ENCODE measurements at regions not wholly inside any gene's neighbourhood (a gene's known extent, or its start where the extent isn't known, plus 50 kb on each side); places are given as distances from the start of the nearest gene placed in this dataset.

GRCh38 chr12:61750604-61751003 lies 509.6 kb upstream of the USP15 start:
- Mint-ChIP-seq H3K4me3 (no peak overlapping the region), H3K27me3 (no peaks in the 10 kb centered on the region), H3K36me3 (no peaks in the 10 kb centered on the region), H3K9me3 (ENCODE audit: low read depth) (no peaks in the 10 kb centered on the region), H3K4me1 (ENCODE audit: low read depth) (no peaks in the 10 kb centered on the region), H3K27ac (no peak overlapping the region)

- no peaks in the 10 kb centered on the region for H3K9me3 Mint-ChIP-seq (ENCODE audit: low read depth)
- H3K4me3 Mint-ChIP-seq = no peak overlapping the region
- no peaks in the 10 kb centered on the region for H3K27me3 Mint-ChIP-seq
- no peak overlapping the region for H3K27ac Mint-ChIP-seq
- no peaks in the 10 kb centered on the region for H3K36me3 Mint-ChIP-seq
- H3K4me1 Mint-ChIP-seq (ENCODE audit: low read depth) = no peaks in the 10 kb centered on the region
Observed at GRCh38 chr12:61754214-61754613, 506.0 kb upstream of the USP15 start.

- Mint-ChIP-seq H3K9me3 (ENCODE audit: low read depth) (no peaks in the 10 kb centered on the region), H3K27me3 (no peaks in the 10 kb centered on the region), H3K36me3 (no peaks in the 10 kb centered on the region), H3K27ac (no peak overlapping the region), H3K4me1 (ENCODE audit: low read depth) (no peaks in the 10 kb centered on the region), H3K4me3 (no peak overlapping the region)
Observed at GRCh38 chr12:61757831-61758505, 502.2 kb upstream of the USP15 start.

GRCh38 chr12:61758661-61759060 lies 501.5 kb upstream of the USP15 start:
- H3K27me3 Mint-ChIP-seq = peaks cover 3% of the 10 kb centered on the region
- no peak overlapping the region for H3K27ac Mint-ChIP-seq
- no peaks in the 10 kb centered on the region for H3K36me3 Mint-ChIP-seq

GRCh38 chr12:61765926-61766325 lies 494.3 kb upstream of the USP15 start:
- Mint-ChIP-seq H3K4me1 (ENCODE audit: low read depth) (no peaks in the 10 kb centered on the region), H3K27ac (no peak overlapping the region), H3K9me3 (ENCODE audit: low read depth) (no peaks in the 10 kb centered on the region), H3K36me3 (no peaks in the 10 kb centered on the region), H3K27me3 (peaks cover 10% of the 10 kb centered on the region), H3K4me3 (no peak overlapping the region)

More at GRCh38 chr12:61758661-61759060, 501.5 kb upstream of the USP15 start:
- H3K9me3 Mint-ChIP-seq (ENCODE audit: low read depth) = no peaks in the 10 kb centered on the region
- no peaks in the 10 kb centered on the region for H3K4me1 Mint-ChIP-seq (ENCODE audit: low read depth)
- H3K4me3 Mint-ChIP-seq = no peak overlapping the region

GRCh38 chr12:61780435-61780834 lies 479.8 kb upstream of the USP15 start:
- no peaks in the 10 kb centered on the region for H3K4me1 Mint-ChIP-seq (ENCODE audit: low read depth)
- no peak overlapping the region for H3K27ac Mint-ChIP-seq
- no peak overlapping the region for H3K4me3 Mint-ChIP-seq
- peaks cover 2% of the 10 kb centered on the region for H3K27me3 Mint-ChIP-seq
- no peaks in the 10 kb centered on the region for H3K9me3 Mint-ChIP-seq (ENCODE audit: low read depth)
- H3K36me3 Mint-ChIP-seq = no peaks in the 10 kb centered on the region

- Mint-ChIP-seq H3K27me3 (peaks cover 5% of the 10 kb centered on the region), H3K4me1 (ENCODE audit: low read depth) (no peaks in the 10 kb centered on the region), H3K4me3 (no peak overlapping the region), H3K27ac (no peak overlapping the region), H3K36me3 (no peaks in the 10 kb centered on the region), H3K9me3 (ENCODE audit: low read depth) (peaks cover 5% of the 10 kb centered on the region)
Observed at GRCh38 chr12:61781021-61781581, 479.1 kb upstream of the USP15 start.

- Mint-ChIP-seq H3K27me3 (peaks cover 1% of the 10 kb centered on the region), H3K27ac (no peak overlapping the region), H3K9me3 (ENCODE audit: low read depth) (peaks cover 3% of the 10 kb centered on the region), H3K4me1 (ENCODE audit: low read depth) (no peaks in the 10 kb centered on the region), H3K4me3 (no peak overlapping the region), H3K36me3 (no peaks in the 10 kb centered on the region)
Observed at GRCh38 chr12:61796846-61797245, 463.4 kb upstream of the USP15 start.

- Mint-ChIP-seq H3K27ac (no peak overlapping the region), H3K36me3 (no peaks in the 10 kb centered on the region)
Observed at GRCh38 chr12:61797266-61797665, 462.9 kb upstream of the USP15 start.

GRCh38 chr12:61798778-61799177 lies 461.4 kb upstream of the USP15 start:
- no peak overlapping the region for H3K4me3 Mint-ChIP-seq
- no peak overlapping the region for H3K27ac Mint-ChIP-seq
- no peaks in the 10 kb centered on the region for H3K36me3 Mint-ChIP-seq
- H3K4me1 Mint-ChIP-seq (ENCODE audit: low read depth) = no peaks in the 10 kb centered on the region
- H3K27me3 Mint-ChIP-seq = no peaks in the 10 kb centered on the region
- no peaks in the 10 kb centered on the region for H3K9me3 Mint-ChIP-seq (ENCODE audit: low read depth)

More at GRCh38 chr12:61797266-61797665, 462.9 kb upstream of the USP15 start:
- H3K4me3 Mint-ChIP-seq = no peak overlapping the region
- no peaks in the 10 kb centered on the region for H3K4me1 Mint-ChIP-seq (ENCODE audit: low read depth)
- H3K9me3 Mint-ChIP-seq (ENCODE audit: low read depth) = no peaks in the 10 kb centered on the region
- no peaks in the 10 kb centered on the region for H3K27me3 Mint-ChIP-seq

GRCh38 chr12:61804301-61804700 lies 455.9 kb upstream of the USP15 start:
- peaks cover 3% of the 10 kb centered on the region for H3K36me3 Mint-ChIP-seq
- peaks cover 7% of the 10 kb centered on the region for H3K9me3 Mint-ChIP-seq (ENCODE audit: low read depth)
- no peak overlapping the region for H3K4me3 Mint-ChIP-seq
- no peaks in the 10 kb centered on the region for H3K4me1 Mint-ChIP-seq (ENCODE audit: low read depth)
- H3K27ac Mint-ChIP-seq = no peak overlapping the region
- no peaks in the 10 kb centered on the region for H3K27me3 Mint-ChIP-seq

- Mint-ChIP-seq H3K4me1 (ENCODE audit: low read depth) (no peaks in the 10 kb centered on the region), H3K27ac (no peak overlapping the region)
Observed at GRCh38 chr12:61808856-61809255, 451.3 kb upstream of the USP15 start.

GRCh38 chr12:61810486-61810885 lies 449.7 kb upstream of the USP15 start:
- H3K36me3 Mint-ChIP-seq = peaks cover 3% of the 10 kb centered on the region
- H3K27ac Mint-ChIP-seq = no peak overlapping the region
- H3K4me3 Mint-ChIP-seq = no peak overlapping the region
- H3K4me1 Mint-ChIP-seq (ENCODE audit: low read depth) = no peaks in the 10 kb centered on the region
- H3K27me3 Mint-ChIP-seq = no peaks in the 10 kb centered on the region
- H3K9me3 Mint-ChIP-seq (ENCODE audit: low read depth) = peaks cover 7% of the 10 kb centered on the region

More at GRCh38 chr12:61808856-61809255, 451.3 kb upstream of the USP15 start:
- Mint-ChIP-seq H3K4me3 (no peak overlapping the region), H3K27me3 (no peaks in the 10 kb centered on the region), H3K9me3 (ENCODE audit: low read depth) (peaks cover 7% of the 10 kb centered on the region), H3K36me3 (peaks cover 3% of the 10 kb centered on the region)

GRCh38 chr12:61821381-61821780 lies 438.8 kb upstream of the USP15 start:
- no peak overlapping the region for H3K27ac Mint-ChIP-seq
- H3K27me3 Mint-ChIP-seq = peaks cover 3% of the 10 kb centered on the region
- no peaks in the 10 kb centered on the region for H3K36me3 Mint-ChIP-seq
- no peaks in the 10 kb centered on the region for H3K4me1 Mint-ChIP-seq (ENCODE audit: low read depth)
- H3K4me3 Mint-ChIP-seq = no peak overlapping the region
- H3K9me3 Mint-ChIP-seq (ENCODE audit: low read depth) = no peaks in the 10 kb centered on the region

GRCh38 chr12:61823102-61823501 lies 437.1 kb upstream of the USP15 start:
- Mint-ChIP-seq H3K4me3 (no peak overlapping the region), H3K36me3 (no peaks in the 10 kb centered on the region), H3K4me1 (ENCODE audit: low read depth) (no peaks in the 10 kb centered on the region), H3K9me3 (ENCODE audit: low read depth) (no peaks in the 10 kb centered on the region), H3K27ac (no peak overlapping the region), H3K27me3 (peaks cover 3% of the 10 kb centered on the region)

- Mint-ChIP-seq H3K4me1 (ENCODE audit: low read depth) (no peaks in the 10 kb centered on the region), H3K4me3 (no peak overlapping the region), H3K27ac (no peak overlapping the region), H3K27me3 (no peaks in the 10 kb centered on the region), H3K9me3 (ENCODE audit: low read depth) (peaks cover 4% of the 10 kb centered on the region), H3K36me3 (peaks cover 2% of the 10 kb centered on the region)
Observed at GRCh38 chr12:61846765-61847164, 413.4 kb upstream of the USP15 start.

Data from activated naive CD8-positive, alpha-beta T cell (primary cell).